AG09319 (cell line): ENCODE measurements at regions not wholly inside any gene's neighbourhood (a gene's known extent, or its start where the extent isn't known, plus 50 kb on each side); places are given as distances from the start of the nearest gene placed in this dataset.
"Not testable (repeated sequence)": the region's sequence is repeated elsewhere in the genome, so short reads cannot be mapped to it uniquely, and the experiment has no call there.

Source experiments
- DNase-seq: peaks from one replicate; pipeline ENCODE4 v3.0.0-alpha.2; 2010; ENCODE audit warnings: low read depth; ENCODE audit errors: extremely low read depth
- TF ChIP-seq, protein P1 (sequence below): IDR thresholded peaks from 2 replicates; pipeline ENCODE4 v1.5.1; 2011; ENCODE audit warnings: low read depth, mild to moderate bottlenecking, inconsistent platforms, low read length, moderate library complexity

- no peak for DNase-seq
- TF ChIP-seq, protein P1, sequence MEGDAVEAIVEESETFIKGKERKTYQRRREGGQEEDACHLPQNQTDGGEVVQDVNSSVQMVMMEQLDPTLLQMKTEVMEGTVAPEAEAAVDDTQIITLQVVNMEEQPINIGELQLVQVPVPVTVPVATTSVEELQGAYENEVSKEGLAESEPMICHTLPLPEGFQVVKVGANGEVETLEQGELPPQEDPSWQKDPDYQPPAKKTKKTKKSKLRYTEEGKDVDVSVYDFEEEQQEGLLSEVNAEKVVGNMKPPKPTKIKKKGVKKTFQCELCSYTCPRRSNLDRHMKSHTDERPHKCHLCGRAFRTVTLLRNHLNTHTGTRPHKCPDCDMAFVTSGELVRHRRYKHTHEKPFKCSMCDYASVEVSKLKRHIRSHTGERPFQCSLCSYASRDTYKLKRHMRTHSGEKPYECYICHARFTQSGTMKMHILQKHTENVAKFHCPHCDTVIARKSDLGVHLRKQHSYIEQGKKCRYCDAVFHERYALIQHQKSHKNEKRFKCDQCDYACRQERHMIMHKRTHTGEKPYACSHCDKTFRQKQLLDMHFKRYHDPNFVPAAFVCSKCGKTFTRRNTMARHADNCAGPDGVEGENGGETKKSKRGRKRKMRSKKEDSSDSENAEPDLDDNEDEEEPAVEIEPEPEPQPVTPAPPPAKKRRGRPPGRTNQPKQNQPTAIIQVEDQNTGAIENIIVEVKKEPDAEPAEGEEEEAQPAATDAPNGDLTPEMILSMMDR, result no peak
These were observed 612.4 kb upstream of the ZFP42 start for GRCh38 chr4:187383181-187383580.

DNA sequence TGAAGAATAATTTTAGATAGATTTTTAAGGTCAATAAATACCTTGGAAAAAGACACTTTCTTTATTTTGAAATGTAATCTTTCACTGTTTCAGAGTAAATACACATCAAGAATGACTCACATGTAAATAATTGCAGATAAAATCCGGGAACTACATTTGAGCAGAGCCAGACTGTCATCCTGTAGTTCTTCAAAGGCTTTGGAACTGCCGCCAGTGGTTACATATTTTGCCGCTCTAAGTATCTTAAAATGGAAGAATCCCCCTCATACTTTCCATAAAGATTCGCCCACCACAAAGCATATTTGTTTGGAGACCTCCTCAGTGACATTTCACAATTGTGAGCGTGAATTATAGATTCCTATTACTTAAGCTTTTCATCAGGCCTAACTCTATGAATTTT is 607.8 kb upstream of the ZFP42 start:
- DNase-seq, result no peak
- TF ChIP-seq, protein P1, result no peak

- TF ChIP-seq, protein P1, result no peak
- no peak for DNase-seq
These were observed 606.2 kb upstream of the ZFP42 start for GRCh38 chr4:187389420-187389819.

GRCh38 chr4:187390646-187391045 is 604.9 kb upstream of the ZFP42 start:
- no peak for DNase-seq
- TF ChIP-seq, protein P1, result no peak

DNA sequence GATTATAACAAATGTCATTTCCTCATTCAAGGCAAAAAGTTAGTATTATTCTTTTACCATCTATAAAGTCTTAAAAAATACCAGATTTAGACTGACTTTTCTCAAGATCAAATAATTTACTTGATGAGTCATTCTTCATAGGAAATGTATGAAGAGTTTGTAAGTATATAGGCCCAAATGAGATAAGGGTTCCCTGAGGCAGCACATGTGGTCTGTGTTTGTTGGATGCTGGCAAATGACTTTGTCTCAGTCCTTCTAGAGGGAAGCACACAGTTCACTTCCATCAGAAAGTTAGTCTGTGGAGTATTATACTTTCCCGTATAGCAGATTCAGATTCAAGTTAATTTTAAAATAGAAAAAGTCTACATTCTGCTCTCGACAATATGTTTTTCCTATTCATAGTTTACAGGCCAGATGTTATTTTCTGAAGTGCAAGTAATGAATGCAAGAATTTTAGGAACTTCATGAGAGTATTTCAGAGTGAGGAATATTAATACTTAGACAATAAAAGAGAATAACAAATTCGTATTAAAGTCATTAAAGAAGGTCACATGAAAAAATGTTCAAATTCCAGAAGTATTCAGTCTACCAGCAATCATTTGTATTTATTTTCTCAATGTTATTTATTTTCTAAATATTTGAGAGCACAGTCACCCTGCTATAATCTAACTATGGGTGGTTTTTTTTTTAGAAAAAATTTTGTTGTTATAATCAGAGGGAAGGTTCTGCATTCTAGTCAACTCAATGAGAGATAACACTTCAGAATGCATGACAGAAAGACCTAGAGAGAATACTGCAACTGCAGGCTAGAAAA is 601.8 kb upstream of the ZFP42 start:
- TF ChIP-seq, protein P1, result no peak
- DNase-seq, result no peak

- TF ChIP-seq, protein P1, result no peak
These were observed 599.5 kb upstream of the ZFP42 start for GRCh38 chr4:187396106-187396505.

GRCh38 chr4:187408447-187408846 is 587.1 kb upstream of the ZFP42 start:
- DNase-seq, result not testable (repeated sequence)

More at GRCh38 chr4:187396106-187396505, 599.5 kb upstream of the ZFP42 start:
- DNase-seq, result no peak
